H4 (cell line): ENCODE measurements at regions not wholly inside any gene's neighbourhood (a gene's known extent, or its start where the extent isn't known, plus 50 kb on each side); places are given as distances from the start of the nearest gene placed in this dataset.
"Not testable (repeated sequence)": the region's sequence is repeated elsewhere in the genome, so short reads cannot be mapped to it uniquely, and the experiment has no call there.

Source experiments
- DNase-seq: peaks from one replicate; pipeline ENCODE4 v3.0.0-alpha.2; 2015; ENCODE audit warnings: low spot score

DNA sequence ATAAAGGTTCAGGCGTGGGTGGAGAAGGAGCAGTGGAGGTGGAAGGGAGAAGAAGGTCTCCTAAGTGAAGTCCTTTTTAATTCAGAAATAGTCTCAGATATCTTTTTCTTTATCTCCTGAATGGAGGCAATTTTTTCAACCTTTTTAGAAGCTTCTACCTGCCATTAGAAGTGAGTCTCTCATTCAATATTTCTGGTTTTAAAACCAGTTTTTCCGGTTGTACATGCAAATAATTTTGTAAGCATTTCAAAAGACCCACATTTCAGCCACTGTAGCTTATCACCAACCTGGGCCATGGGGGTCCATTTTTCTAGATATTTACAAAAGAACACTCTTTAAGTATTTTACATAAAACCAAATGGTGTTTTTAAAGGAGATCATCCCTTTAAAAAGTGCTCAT, 1280.2 kb downstream of the NCAM2 start:
- DNase-seq = no peak

DNA sequence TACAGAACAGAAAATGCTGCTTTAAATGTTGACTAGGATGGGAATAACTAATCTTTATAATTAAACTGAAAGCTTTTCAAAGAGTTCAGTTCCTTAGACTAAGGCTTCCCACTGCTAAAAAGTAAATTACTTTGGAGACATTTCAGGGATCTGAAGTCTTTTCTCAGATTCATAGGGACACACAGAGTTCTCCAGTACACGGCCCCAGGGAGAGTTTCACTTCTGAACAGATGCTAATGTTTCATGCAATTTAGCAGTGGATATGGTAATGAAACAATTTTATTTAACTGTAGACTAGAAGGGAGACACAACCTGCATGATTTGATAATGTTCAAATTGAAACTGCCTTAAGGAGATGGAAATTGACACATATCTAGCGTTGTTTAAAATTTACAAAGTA, 1282.6 kb downstream of the NCAM2 start:
- no peak for DNase-seq

DNA sequence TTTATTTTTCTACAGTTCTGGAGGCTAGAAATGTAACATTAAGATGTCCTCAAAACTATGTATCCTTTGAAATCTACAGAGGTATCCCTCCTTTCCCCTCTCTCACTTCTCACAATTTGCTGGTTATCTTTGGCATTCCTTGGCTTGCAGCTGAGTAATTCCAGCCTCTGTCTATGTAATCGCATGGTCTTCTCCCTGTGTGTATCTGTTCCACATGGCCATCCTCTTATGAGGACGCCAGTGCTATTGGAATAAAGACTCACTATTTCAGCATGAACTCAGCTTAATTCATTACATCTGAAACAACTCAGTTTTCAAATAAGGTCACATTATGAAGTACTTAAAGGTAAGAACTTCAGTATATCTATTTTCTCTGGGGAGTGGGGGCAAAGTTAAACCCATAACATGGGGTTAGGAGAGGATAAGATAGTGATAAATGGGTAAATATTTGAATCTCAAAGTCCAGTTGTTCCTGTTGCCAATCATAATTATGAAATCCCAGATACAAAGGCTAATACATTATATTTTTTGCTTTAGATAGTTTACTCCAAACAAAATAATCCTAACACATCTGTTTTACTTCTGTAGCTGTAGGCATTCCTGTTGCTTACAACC, 1290.8 kb downstream of the NCAM2 start:
- DNase-seq = no peak

DNA sequence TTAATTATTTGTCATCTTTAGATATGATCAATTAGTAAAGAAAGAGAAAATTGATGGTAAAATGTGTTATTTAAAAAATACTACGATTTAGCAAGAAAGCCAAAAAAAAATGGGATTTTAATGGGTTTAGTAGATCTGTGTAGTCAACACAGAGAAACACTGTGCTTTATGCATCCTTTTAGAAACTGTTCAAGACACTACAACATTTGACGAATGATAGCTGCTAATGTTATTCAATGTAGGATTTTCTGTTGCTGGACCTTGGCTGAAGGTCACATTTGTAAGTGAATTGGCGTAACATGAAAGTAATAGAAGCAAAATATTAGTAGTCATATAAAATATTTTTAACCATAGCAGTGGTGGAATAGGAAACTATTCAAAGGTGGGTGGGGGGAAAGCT, 1293.9 kb downstream of the NCAM2 start:
- no peak for DNase-seq

DNA sequence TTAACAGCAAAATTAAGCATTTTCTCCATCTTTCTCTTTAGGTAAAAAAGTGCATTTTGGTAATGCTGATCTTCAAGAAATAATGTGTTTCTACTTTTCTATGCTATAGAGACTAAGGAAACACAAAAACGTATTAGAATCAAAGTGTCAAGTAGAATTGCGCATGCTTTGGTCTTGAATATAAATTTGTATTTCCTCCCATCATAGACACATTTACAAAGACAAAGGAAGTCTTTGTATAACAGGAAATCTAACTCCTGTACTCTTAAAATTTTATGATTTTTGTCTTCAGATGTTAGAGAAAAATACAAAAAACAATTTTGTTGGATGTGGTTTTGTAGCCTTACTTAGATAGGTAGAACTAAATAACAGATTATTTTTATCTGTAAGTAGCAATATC, 1299.4 kb downstream of the NCAM2 start:
- DNase-seq = no peak

DNA sequence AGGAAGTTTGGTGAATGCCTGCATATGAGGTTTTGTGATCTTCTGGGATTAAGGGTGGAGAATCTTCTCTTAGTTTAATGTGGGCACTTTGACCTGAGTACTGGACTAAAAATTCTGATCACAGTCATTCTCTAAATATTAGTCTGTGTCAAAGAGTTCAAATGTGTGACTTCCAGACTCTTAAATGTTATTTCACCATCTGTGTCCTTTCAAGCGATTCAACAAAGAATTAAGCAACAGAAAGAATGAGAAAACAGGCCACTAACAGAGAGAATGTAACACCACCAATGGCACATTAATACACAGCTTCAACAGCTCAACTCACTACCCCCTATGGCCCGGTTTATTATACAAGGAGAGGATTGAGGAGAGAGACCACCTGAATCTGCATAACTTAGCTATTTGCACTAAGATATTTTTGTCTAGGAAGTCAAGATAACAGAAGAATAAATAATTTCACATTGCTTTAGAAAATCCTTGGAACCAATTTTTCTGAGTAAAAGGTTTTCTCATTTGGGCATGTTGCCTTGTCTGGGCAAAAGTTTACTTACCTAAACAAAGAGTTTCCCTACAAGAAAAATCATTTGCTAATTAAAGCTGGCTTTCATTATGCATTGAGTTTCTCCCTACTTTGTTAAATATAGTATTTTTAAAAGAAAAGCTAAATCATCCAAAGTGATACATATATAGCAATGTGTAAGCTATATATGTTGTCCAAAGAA, 1313.7 kb downstream of the NCAM2 start:
- no peak for DNase-seq

DNA sequence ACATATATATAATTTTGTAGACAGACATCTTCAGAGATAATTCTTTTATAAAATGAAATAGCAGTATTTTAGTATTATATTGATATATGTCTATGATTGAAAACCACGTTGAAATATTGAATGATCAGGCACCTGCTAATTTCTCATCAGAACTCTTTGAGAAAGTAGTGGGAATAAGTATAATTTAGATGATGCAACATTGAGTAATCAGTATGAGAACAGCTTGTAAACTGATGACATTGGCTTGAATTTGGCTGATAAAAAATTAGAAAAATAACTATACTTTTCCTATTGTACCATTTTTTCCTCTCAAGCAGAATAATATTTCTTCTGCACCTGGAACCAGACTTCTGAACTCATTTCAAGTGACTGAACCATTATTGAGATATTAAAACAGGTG, 1316.8 kb downstream of the NCAM2 start:
- DNase-seq = no peak

DNA sequence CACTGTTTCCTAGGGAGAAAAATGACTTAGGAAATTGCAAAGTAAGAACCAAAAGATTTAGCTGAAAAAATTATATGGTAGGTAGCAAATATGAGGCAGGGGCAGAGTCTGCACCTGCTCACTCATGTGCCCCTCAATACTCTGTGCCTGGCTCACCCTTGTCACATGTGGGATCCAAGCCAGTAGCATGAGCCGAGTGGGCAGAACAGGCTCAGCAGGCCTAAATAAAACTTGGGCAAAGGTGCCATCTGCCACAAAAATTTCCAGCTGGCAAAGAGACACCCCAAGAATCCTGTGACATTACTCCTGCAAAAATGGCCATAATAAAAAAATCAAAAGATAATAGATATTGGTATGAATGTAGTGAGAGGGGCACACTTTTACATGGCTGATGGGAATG, 1321.2 kb downstream of the NCAM2 start:
- no peak for DNase-seq

DNA sequence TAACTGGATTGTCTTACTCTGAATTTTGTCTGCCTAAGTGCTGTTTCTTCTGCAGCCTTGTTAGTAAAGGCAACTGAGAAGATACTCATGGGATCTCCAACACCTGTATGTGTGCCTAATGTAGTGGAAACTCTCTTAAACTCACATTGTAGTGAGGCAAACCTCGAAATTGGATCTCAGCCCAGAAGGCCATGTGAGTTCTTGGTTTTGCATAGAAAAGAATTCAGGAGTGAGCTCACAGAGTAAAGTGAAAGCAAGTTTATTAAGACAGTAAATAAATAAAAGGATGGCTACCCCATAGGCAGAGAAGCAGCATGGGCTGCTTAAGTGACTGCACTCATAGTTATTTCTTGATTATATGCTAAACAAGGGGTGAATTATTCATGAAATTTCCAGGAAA, 1344.7 kb downstream of the NCAM2 start:
- peak; percentile 47 for DNase-seq

DNA sequence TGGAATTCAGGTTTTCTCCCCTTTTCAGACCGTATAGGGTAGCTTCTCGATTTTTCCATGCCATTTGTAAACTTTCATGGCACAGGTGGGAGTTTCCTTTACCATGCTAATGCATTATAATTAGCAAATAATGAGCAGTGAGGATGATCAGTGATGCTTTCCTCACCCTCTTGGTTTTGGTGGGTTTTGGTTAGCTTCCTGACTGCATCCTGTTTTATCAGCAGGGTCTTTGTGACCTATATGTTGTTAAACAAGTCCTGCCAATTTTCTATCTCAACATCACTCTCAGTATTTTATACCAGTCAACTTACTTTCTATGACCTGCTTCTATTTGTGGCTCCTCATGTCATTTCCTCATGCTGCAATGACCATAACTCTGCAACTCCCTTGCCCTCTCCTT, 1345.1 kb downstream of the NCAM2 start:
- DNase-seq = no peak

DNA sequence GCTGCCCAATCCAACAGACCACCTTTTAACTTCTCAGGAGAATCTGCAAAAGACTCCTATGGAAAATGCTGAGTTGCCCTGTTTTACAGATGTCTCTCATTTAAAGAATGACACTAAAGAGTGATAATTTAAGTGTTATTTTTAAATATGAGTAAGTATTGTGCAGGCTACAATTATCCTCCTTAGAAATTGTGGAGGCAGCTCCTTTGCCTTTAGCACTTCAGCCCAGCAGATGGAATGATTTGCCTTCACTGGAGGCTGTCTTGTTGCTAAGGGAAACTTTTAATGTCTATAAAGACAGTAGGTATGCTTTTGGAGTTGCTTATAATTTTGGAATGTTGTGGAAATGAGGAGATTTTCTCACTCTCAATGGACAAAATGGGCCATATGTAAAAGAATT, 1345.5 kb downstream of the NCAM2 start:
- no peak for DNase-seq

DNA sequence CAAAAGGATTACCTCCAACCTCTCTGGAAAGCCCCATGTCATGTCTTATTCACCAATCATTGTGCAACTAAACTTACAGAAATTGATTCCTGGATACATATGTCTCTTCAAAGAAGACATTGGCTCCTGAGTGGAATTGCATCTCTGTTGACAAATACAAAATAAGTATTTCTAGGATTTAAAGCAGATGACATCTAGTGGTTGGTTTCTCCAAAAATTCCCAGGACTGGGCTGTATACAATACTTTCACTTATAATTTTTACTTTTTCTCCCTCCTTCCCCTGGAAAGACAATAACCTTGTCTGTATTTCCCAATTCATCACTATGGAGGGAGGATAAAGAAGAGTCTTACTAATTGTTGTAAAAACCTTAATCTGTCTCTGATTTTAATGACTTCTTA, 1347.4 kb downstream of the NCAM2 start:
- no peak for DNase-seq

DNA sequence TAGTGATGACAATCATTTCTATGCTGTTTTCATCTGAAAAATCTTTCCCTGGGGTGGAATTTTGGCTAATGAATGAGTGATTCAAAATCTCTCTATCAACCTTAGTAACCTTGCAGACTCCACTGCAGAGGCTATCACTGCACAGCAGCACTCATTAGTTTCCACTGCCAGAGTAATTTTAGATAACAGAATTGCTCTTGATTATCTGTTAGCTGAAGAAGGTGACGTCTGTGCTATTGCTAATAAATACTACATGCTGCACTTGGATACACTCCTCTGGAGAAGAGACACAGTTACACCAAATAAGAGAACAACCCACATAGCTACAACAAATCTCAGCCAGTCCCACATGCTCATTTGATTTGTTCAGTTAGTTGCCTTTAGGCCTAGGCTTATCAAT, 1348.4 kb downstream of the NCAM2 start:
- DNase-seq = no peak

DNA sequence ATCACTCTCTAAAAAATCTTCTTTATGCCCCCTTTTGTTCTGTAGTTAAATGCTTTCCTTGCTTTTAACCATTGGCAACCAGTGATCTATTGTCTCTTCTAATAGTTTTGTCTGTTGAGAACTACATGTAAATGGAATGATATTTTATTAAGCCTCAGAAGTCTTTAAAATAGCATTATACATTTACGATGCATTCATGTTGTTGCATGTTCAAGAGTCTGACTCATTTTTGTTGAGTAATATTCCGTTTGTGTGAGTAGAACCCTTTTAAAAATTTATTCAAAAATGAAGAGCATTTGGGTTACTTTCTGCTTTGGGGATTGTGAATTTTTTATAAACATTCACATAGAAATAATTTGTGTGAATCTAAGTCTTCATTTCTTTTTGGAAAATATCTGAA, 1352.9 kb downstream of the NCAM2 start:
- DNase-seq = no peak

DNA sequence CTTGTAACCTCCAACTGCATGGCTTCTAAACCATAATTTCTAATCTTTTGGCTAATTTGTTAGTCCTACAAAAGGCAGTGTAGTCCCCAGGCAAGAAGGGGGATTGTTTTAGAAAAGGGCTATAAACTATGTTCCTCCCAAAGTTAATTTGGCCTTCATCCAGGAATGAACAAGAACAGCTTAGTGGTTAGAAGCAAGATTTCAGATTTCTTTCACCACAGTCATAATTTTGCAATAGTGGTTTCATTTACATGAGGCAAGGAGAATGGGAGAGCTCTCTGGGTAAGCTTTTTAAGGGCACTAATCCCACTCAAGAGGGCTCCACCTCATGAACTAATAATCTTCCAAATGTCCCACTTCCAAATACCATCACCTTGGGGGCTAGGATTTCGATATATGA, 1353.9 kb downstream of the NCAM2 start:
- peak; percentile 27 for DNase-seq

DNA sequence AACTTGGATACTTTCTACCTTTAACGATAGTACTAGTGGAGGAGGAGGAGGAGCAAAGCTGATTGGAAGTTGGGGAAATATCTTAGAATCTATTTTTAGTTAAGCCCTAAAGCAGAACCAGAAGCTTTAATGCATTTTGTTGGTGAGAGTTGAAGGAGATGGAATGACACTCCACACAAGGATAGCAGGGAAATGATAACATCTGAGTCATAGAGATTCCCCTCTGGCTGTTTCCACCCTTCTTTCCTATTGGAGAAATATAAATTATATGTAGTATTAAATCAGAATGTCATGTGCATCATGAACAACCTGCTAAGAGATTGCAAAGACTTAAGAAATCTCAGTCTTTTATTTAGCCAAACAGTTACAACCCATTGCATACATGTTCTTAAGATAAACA, 1357.7 kb downstream of the NCAM2 start:
- DNase-seq = no peak

DNA sequence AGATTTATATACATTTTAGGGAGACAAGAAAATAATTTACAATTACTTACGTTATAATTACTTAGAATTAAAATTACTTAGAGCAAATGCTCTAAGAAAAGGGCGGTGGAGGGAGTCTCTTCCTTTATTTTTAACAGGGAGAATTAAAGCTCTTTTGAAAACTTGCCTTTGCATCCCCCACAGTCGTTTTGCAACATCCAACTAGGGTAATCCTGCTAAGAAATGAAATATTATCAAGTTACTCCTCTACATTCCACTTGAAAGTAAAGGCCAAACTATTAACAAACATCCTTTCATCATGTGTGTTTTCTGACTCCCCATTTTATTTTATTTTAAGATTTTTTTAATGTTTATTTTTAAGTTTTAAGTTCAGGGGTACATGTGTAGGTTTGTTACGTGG, 1358.5 kb downstream of the NCAM2 start:
- no peak for DNase-seq

DNA sequence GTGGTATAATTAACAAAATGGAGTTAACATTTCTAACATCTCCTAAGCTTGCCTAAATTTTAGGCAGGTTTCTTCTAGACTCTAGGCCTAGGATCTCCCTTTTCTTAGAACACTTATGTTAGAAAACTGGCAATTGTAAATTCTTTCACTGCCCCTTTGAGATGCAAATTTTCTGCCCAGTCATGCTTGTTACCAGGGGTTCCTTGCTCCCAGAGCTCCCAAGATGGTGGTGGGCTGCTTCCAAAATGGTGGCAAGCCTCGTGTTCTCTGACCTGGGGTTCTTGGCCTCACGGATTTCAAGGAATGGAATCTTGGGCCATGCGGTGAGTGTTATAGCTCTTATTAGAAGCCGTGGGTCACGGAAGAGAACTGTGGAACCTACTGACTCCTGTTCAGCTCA, 1361.4 kb downstream of the NCAM2 start:
- DNase-seq = not testable (repeated sequence)

DNA sequence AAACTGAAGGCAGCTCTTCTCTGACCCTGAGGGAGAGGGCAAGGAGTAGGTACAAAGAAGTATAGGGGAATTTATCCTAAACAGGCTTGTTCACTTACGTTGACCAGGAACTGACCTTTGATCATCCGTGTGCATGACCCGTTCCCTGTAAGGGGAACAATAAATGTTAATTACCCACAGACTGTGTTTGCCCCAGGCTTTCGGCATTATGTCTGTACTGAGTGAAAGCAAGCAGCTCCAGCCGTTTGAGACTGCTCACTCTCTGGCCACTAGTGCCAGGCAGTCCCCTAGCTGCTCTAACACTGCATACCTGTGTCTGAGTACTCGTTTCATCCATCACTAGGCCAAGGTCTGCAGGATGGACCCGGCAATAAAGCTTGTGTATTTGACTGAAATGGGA, 1365.3 kb downstream of the NCAM2 start:
- DNase-seq = no peak

DNA sequence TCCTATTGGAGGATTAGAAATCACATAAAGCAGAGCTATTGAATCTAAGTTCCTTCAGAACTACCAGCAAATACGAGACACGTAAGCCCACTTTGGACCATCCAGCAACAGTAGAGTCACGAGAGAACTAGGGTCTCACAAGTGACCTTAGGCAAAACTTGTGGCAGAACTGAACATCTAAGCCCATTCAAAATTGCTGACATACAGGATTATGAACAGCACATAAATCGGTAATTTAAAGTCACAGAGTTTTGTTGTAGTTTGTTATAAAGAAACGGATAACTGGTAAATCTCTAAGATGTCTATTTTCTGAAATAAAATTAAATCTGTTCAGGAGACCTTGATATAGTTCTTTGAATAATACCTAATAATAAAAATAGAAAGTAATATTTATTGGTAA, 1366.0 kb downstream of the NCAM2 start:
- DNase-seq = no peak

DNA sequence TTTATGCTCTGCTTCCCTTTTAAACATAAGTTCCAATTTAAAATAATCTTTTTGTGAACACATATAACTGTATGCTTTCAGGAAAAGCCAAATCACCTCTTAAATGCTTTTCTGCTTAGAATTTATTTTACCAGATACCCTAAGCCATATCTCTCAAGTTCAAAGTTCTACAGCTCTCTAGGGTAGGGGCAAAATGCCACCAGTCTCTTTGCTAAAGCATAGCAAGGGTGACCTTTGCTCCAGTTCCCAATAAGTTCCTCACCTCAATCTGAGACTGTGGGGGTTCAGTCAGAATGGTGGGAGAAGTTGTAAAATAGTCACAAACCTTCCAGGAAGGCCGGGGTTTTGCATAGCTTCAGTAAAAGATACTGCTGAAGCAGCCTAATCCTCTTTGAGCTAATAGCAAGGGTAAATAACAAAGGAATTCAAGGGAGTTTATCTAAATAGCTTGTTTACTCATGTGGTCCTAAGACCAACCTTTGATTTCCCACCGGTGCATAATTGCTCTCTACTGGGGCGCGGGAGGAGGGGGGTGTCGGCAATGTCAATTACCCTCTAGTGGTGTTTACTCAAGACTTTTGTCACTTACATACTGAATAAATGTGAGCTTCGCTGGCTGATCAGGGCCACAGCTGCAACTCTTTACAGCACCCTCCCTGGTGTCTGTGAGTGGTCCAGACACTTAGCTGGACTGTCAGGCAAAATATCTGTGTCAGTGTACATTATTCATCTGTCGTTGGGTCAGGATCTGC, 1376.2 kb downstream of the NCAM2 start:
- no peak for DNase-seq

DNA sequence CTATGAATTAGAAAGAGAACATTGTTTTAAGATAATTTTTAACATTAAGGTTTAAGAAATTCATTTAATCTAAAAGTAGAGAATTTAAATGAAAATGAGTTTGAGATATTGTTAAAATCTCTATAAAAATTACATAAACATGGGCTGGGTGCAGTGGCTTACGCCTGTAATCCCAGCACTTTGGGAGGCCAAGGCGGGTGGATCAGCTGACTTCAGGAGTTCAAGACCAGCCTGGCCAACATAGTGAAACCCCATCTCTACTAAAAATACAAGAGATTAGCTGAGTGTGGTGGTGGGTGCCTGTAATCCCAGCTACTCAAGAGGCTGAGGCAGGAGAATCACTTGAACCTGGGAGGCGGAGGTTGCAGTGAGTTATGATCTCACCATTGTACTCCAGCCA, 1379.6 kb downstream of the NCAM2 start:
- DNase-seq = not testable (repeated sequence)

DNA sequence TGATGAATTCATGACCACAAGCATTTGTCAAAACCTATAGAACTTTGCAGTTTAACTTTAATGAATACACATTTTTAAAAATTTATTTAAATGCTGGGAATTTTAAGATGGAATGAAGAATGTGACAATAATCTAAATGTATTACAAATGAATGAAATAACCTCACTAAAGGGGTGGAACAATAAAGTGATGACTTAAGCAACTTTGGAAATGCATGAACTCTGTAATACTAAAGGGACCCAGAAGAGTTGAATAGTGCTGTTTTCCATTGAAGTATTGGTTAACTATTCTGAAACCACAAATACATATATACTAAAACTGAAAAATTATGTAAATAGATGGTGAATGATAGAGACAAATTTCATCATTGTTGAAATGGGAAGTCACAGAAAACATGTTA, 1395.1 kb downstream of the NCAM2 start:
- DNase-seq = no peak
